ENCODE measurements at regions not wholly inside any gene's neighbourhood (a gene's known extent, or its start where the extent isn't known, plus 50 kb on each side); places are given as distances from the start of the nearest gene placed in this dataset.
A peak's percentile ranks its signal among the peaks of the same experiment; 100 is the strongest.

- H3K9me3 ChIP-seq (ENCODE audit: severe bottlenecking) = peaks cover 3% of the 10 kb centered on the region
- TF ChIP-seq CTCF (IDR thresholded peaks at IDR 0.05; ENCODE audit: poor library complexity, severe bottlenecking) = no peak
- no peak overlapping the region for H3K4me3 ChIP-seq (ENCODE audit: severe bottlenecking)
- DNase-seq (ENCODE audit: low spot score) = no peak
- no peaks in the 10 kb centered on the region for H3K4me1 ChIP-seq (ENCODE audit: insufficient read depth, poor library complexity, severe bottlenecking)
- H3K36me3 ChIP-seq (ENCODE audit: low read depth) = no peaks in the 10 kb centered on the region
- H3K27ac ChIP-seq (ENCODE audit: poor library complexity, severe bottlenecking) = no peak overlapping the region
- no peak for ATAC-seq (ENCODE audit: low read depth)
- H3K27me3 ChIP-seq (ENCODE audit: insufficient read depth, poor library complexity, severe bottlenecking) = no peaks in the 10 kb centered on the region
These were observed 940.2 kb upstream of the ZEB2 start for GRCh38 chr2:145460112-145460511.

DNA sequence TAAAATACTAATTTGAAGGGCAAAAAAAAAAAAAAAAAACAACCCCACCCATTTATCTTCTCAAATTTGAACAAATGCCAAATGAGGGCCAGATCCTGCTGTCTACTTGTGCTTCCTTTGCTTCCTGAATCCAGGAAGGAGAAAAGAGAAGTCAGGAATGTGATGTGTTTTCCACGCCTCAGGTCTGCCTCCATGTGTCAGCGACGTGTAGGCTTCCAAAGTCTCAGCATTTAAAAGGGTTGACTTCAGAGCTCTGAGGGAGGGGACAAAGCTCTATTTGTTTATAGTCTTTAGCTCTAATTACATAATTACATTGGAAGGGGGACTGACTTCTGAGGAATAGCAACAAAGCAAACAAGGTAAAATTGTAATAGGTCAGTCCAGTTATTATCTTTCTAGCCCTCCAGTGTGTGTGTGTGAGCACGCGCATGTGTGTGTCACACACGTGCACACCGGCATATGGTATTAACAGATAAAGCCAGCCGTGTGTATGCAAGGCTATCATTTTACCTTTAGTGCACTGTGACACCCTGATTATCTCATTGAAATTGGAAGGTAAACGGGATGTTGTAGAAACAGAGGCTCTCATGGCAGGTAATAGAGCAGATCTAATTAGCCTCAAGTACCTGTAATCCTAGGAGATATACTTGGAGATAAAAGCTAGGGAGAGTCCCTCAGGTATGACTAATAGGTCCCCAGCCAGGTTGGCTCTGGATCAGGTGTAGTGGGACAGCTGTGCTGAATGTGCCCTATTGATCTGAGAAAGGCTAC lies 911.4 kb upstream of the ZEB2 start:
- no peak overlapping the region for H3K27ac ChIP-seq (ENCODE audit: poor library complexity, severe bottlenecking)
- H3K27me3 ChIP-seq (ENCODE audit: insufficient read depth, poor library complexity, severe bottlenecking) = no peaks in the 10 kb centered on the region
- ATAC-seq (ENCODE audit: low read depth) = peak; percentile 45; the same call in 1 of the 3 replicates

GRCh38 chr2:145423809-145424208 lies 903.9 kb upstream of the ZEB2 start:
- no peak for DNase-seq (ENCODE audit: low spot score)
- H3K27ac ChIP-seq (ENCODE audit: poor library complexity, severe bottlenecking) = no peak overlapping the region
- TF ChIP-seq CTCF (IDR thresholded peaks at IDR 0.05; ENCODE audit: poor library complexity, severe bottlenecking) = no peak
- no peak overlapping the region for H3K4me3 ChIP-seq (ENCODE audit: severe bottlenecking)
- no peaks in the 10 kb centered on the region for H3K4me1 ChIP-seq (ENCODE audit: insufficient read depth, poor library complexity, severe bottlenecking)
- ATAC-seq (ENCODE audit: low read depth) = no peak
- peaks cover 5% of the 10 kb centered on the region for H3K9me3 ChIP-seq (ENCODE audit: severe bottlenecking)
- H3K36me3 ChIP-seq (ENCODE audit: low read depth) = no peaks in the 10 kb centered on the region
- H3K27me3 ChIP-seq (ENCODE audit: insufficient read depth, poor library complexity, severe bottlenecking) = no peaks in the 10 kb centered on the region

More for the DNA sequence above, 911.4 kb upstream of the ZEB2 start:
- H3K4me1 ChIP-seq (ENCODE audit: insufficient read depth, poor library complexity, severe bottlenecking) = no peaks in the 10 kb centered on the region
- no peak for DNase-seq (ENCODE audit: low spot score)
- H3K36me3 ChIP-seq (ENCODE audit: low read depth) = no peaks in the 10 kb centered on the region
- no peak overlapping the region for H3K4me3 ChIP-seq (ENCODE audit: severe bottlenecking)
- TF ChIP-seq CTCF (IDR thresholded peaks at IDR 0.05; ENCODE audit: poor library complexity, severe bottlenecking) = peak; percentile 37
- no peaks in the 10 kb centered on the region for H3K9me3 ChIP-seq (ENCODE audit: severe bottlenecking)

DNA sequence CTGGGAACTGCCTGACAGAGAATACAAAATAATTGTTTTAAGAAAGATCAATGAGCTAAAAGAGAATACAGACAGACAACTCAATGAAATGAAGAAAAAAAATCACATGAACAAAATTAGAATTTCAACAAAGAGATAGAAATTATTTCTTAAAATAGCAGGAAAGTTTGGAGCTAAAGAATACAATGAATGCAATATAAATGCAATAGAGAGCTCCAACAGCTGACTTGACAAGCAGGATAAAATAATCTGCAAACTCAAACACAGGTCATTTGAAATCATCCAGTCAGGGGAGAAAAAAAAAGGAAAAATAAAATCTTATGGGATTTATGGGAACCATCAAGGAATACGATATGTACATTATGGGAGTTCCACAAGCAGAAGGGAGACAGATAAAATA lies 902.7 kb upstream of the ZEB2 start:
- Histone ChIP-seq H3K9me3 (ENCODE audit: severe bottlenecking) (peaks cover 5% of the 10 kb centered on the region), H3K36me3 (ENCODE audit: low read depth) (no peaks in the 10 kb centered on the region), H3K27me3 (ENCODE audit: insufficient read depth, poor library complexity, severe bottlenecking) (no peaks in the 10 kb centered on the region), H3K4me1 (ENCODE audit: insufficient read depth, poor library complexity, severe bottlenecking) (peaks cover 2% of the 10 kb centered on the region), H3K4me3 (ENCODE audit: severe bottlenecking) (no peak overlapping the region), H3K27ac (ENCODE audit: poor library complexity, severe bottlenecking) (no peak overlapping the region)
- TF ChIP-seq CTCF (IDR thresholded peaks at IDR 0.05; ENCODE audit: poor library complexity, severe bottlenecking) = no peak
- DNase-seq (ENCODE audit: low spot score) (no peak), ATAC-seq (ENCODE audit: low read depth) (no peak)

- no peak for DNase-seq (ENCODE audit: low spot score)
- Histone ChIP-seq H3K27ac (ENCODE audit: poor library complexity, severe bottlenecking) (no peak overlapping the region), H3K36me3 (ENCODE audit: low read depth) (no peaks in the 10 kb centered on the region), H3K4me1 (ENCODE audit: insufficient read depth, poor library complexity, severe bottlenecking) (peaks cover 2% of the 10 kb centered on the region), H3K4me3 (ENCODE audit: severe bottlenecking) (no peak overlapping the region), H3K27me3 (ENCODE audit: insufficient read depth, poor library complexity, severe bottlenecking) (no peaks in the 10 kb centered on the region), H3K9me3 (ENCODE audit: severe bottlenecking) (peaks cover 5% of the 10 kb centered on the region)
- no peak for ATAC-seq (ENCODE audit: low read depth)
- no peak for TF ChIP-seq CTCF (IDR thresholded peaks at IDR 0.05; ENCODE audit: poor library complexity, severe bottlenecking)
These were observed 901.9 kb upstream of the ZEB2 start for GRCh38 chr2:145421841-145422240.

Measured in RWPE2 (cell line).